Keratinocyte (primary cell): ENCODE measurements at regions not wholly inside any gene's neighbourhood (a gene's known extent, or its start where the extent isn't known, plus 50 kb on each side); places are given as distances from the start of the nearest gene placed in this dataset.

Experiments
- DNase-seq: peaks from one replicate; pipeline ENCODE4 v3.0.0-alpha.2; 2011; ENCODE audit warnings: low read depth, missing footprints, low spot score
- FAIRE-seq: peaks from 2 replicates; lab custom pipeline; 2011; peaks lifted over from hg19 to GRCh38; lab: Jason Lieb, UNC
- H2AFZ ChIP-seq: 2 replicates; pipeline ENCODE4 v1.6.0; 2012; ENCODE audit warnings: low read length, control low read depth, inconsistent platforms; ENCODE audit not compliant: control insufficient read depth
- H3K27ac ChIP-seq: 2 replicates; pipeline ENCODE4 v1.5.1; 2011; ENCODE audit warnings: low read length; ENCODE audit not compliant: control insufficient read depth, insufficient read depth
- H3K27me3 ChIP-seq: 3 replicates; pipeline ENCODE4 v1.6.0; 2011; ENCODE audit warnings: low read length; ENCODE audit not compliant: control insufficient read depth, insufficient read depth; ENCODE audit errors: extremely low read depth
- H3K36me3 ChIP-seq, 2 experiments: 2 replicates in 1 of 2; 3 replicates in 1 of 2; pipeline ENCODE4 v1.5.1; 2011; ENCODE audit warnings: low read length in 2 of 2, mild to moderate bottlenecking in 1 of 2; ENCODE audit not compliant: control insufficient read depth in 2 of 2, insufficient read depth in 2 of 2; ENCODE audit errors: extremely low read depth in 1 of 2
- H3K4me1 ChIP-seq: 3 replicates; pipeline ENCODE4 v1.5.1; 2011; ENCODE audit warnings: low read length; ENCODE audit not compliant: control insufficient read depth, insufficient read depth; ENCODE audit errors: extremely low read depth
- H3K4me2 ChIP-seq: 3 replicates; pipeline ENCODE4 v1.6.0; 2011; ENCODE audit warnings: low read depth, low read length; ENCODE audit not compliant: control insufficient read depth, insufficient read depth; ENCODE audit errors: extremely low read depth
- H3K4me3 ChIP-seq, 3 experiments: fragments of 200-600 bp in 1 of 3; sonication (generic) in 1 of 3; 2 replicates in 2 of 3; 3 replicates in 1 of 3; pipeline ENCODE4 v1.5.1; 2011 to 2016; ENCODE audit warnings: low read length in 3 of 3, mild to moderate bottlenecking in 3 of 3, control low read depth in 2 of 3, inconsistent platforms in 1 of 3, low read depth in 1 of 3, mixed read lengths in 1 of 3, mixed run types in 1 of 3, moderate library complexity in 1 of 3; ENCODE audit not compliant: control insufficient read depth in 2 of 3, insufficient read depth in 2 of 3; ENCODE audit errors: extremely low read depth in 1 of 3
- H3K79me2 ChIP-seq: 2 replicates; pipeline ENCODE4 v1.6.0; 2012; ENCODE audit warnings: low read length; ENCODE audit not compliant: control insufficient read depth, insufficient read depth
- H3K9ac ChIP-seq: 3 replicates; pipeline ENCODE4 v1.6.0; 2011; ENCODE audit warnings: low read length; ENCODE audit not compliant: control insufficient read depth, insufficient read depth; ENCODE audit errors: extremely low read depth
- H3K9me1 ChIP-seq: 3 replicates; pipeline ENCODE4 v1.6.0; 2011; ENCODE audit warnings: low read length; ENCODE audit not compliant: control insufficient read depth, insufficient read depth; ENCODE audit errors: extremely low read depth
- H3K9me3 ChIP-seq: 2 replicates; pipeline ENCODE4 v1.5.1; 2012; ENCODE audit warnings: low read depth, low read length; ENCODE audit not compliant: control insufficient read depth
- H4K20me1 ChIP-seq: 3 replicates; pipeline ENCODE4 v1.6.0; 2011; ENCODE audit warnings: low read length; ENCODE audit not compliant: control insufficient read depth, insufficient read depth; ENCODE audit errors: extremely low read depth
- EZH2 ChIP-seq: IDR thresholded peaks from one replicate; pipeline ENCODE4 v1.6.1; 2012; ENCODE audit warnings: inconsistent platforms, mild to moderate bottlenecking, low read length, moderate library complexity
- dilution Hi-C: fragments of 300-500 bp; cut with MboI; formaldehyde crosslinking; loops from one replicate; pipeline ENCODE4 v1.7.0; 2020; ENCODE audit warnings: low sequenced_read_pairs; ENCODE audit not compliant: extremely low pct_ligation_motif_present
- TF ChIP-seq, protein P1 (sequence below), 3 experiments: IDR thresholded peaks in 1 of 3; conservative IDR thresholded peaks in 1 of 3; optimal IDR thresholded peaks in 1 of 3; 2 replicates in 2 of 3; 3 replicates in 1 of 3; pipeline versions ENCODE3 to v1.5.1; 2011; ENCODE audit warnings: low read length in 3 of 3, mild to moderate bottlenecking in 3 of 3, moderate library complexity in 2 of 3, control low read depth in 1 of 3, inconsistent platforms in 1 of 3; ENCODE audit not compliant: insufficient read depth in 2 of 3; ENCODE audit errors: extremely low read depth in 1 of 3

DNA sequence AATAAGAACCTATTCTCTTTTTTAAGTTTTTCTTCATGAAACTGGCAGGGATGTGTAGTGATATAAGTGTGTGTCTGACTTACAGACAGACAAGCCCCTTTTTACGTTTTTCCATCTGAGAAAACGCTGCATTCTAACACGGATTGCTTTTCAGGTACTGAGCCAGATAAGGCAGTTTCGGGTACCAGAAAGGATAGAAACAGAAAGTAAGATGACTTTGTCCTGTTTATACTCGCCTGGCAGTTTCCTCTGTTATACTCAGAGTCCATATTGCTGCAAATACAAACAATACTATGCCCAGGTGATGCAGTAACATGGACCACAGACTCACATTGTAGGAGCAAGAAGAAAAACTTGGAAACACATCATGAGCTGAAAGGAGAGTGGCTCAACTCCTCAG, 2320.6 kb upstream of the AGA start:
- Histone ChIP-seq H2AFZ (no peak overlapping the region), H3K9ac (no peak overlapping the region), H3K79me2 (no peaks in the 10 kb centered on the region), H3K4me2 (no peak overlapping the region), H4K20me1 (no peaks in the 10 kb centered on the region), H3K4me1 (no peaks in the 10 kb centered on the region), H3K27ac (no peak overlapping the region), H3K9me1 (no peaks in the 10 kb centered on the region), H3K9me3 (no peaks in the 10 kb centered on the region), H3K36me3 (no peaks in the 10 kb centered on the region), H3K27me3 (no peaks in the 10 kb centered on the region), H3K4me3 (no peak overlapping the region)
- no peak for TF ChIP-seq EZH2
- TF ChIP-seq, protein P1, sequence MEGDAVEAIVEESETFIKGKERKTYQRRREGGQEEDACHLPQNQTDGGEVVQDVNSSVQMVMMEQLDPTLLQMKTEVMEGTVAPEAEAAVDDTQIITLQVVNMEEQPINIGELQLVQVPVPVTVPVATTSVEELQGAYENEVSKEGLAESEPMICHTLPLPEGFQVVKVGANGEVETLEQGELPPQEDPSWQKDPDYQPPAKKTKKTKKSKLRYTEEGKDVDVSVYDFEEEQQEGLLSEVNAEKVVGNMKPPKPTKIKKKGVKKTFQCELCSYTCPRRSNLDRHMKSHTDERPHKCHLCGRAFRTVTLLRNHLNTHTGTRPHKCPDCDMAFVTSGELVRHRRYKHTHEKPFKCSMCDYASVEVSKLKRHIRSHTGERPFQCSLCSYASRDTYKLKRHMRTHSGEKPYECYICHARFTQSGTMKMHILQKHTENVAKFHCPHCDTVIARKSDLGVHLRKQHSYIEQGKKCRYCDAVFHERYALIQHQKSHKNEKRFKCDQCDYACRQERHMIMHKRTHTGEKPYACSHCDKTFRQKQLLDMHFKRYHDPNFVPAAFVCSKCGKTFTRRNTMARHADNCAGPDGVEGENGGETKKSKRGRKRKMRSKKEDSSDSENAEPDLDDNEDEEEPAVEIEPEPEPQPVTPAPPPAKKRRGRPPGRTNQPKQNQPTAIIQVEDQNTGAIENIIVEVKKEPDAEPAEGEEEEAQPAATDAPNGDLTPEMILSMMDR (optimal IDR thresholded peaks at IDR 0.05 in 1 of 3, IDR thresholded peaks at IDR 0.05 in 1 of 3, conservative IDR thresholded peaks at IDR 0.05 in 1 of 3; ENCODE audit: extremely low read depth in 1 of 3, insufficient read depth in 2 of 3, low read length in 3 of 3): no peak
- DNase-seq: no peak
- FAIRE-seq: no peak
- dilution Hi-C loops: no loop called here

DNA sequence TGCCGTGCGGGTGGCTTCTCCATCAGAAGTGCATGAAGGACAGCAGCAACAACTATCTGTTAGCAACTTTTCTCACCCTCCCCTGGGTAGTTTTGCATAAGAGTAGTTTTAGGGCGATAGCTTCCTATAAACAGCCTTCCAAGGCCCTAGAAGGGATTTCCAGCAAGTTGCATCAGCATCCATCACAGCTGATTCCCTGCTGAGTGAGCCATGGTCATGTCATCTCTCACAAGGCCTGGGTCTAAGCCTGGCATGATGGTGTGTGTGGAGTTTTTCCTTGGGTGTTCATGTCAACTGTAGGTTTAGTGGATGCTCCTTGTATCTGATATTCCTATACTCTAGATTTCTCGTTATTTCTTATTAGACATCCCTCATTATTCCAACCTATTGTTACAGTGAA, 2324.7 kb upstream of the AGA start:
- no peak for FAIRE-seq
- dilution Hi-C loops: no loop called here

More for the DNA sequence above, 2324.7 kb upstream of the AGA start:
- no peaks in the 10 kb centered on the region for H3K36me3 ChIP-seq
- H3K9me3 ChIP-seq: no peaks in the 10 kb centered on the region
- DNase-seq: no peak
- no peaks in the 10 kb centered on the region for H4K20me1 ChIP-seq
- no peak overlapping the region for H2AFZ ChIP-seq
- H3K27me3 ChIP-seq: no peaks in the 10 kb centered on the region
- H3K4me3 ChIP-seq: no peak overlapping the region
- H3K4me2 ChIP-seq: no peak overlapping the region
- TF ChIP-seq, protein P1 (optimal IDR thresholded peaks at IDR 0.05 in 1 of 3, IDR thresholded peaks at IDR 0.05 in 1 of 3, conservative IDR thresholded peaks at IDR 0.05 in 1 of 3; ENCODE audit: extremely low read depth in 1 of 3, insufficient read depth in 2 of 3, low read length in 3 of 3): no peak
- no peak for TF ChIP-seq EZH2
- no peaks in the 10 kb centered on the region for H3K9me1 ChIP-seq
- no peak overlapping the region for H3K9ac ChIP-seq
- H3K27ac ChIP-seq: no peak overlapping the region
- H3K4me1 ChIP-seq: no peaks in the 10 kb centered on the region
- H3K79me2 ChIP-seq: no peaks in the 10 kb centered on the region
